ENCODE measurements at regions not wholly inside any gene's neighbourhood (a gene's known extent, or its start where the extent isn't known, plus 50 kb on each side); places are given as distances from the start of the nearest gene placed in this dataset.
A peak's percentile ranks its signal among the peaks of the same experiment; 100 is the strongest.

GRCh38 chr2:862731-863466 lies 87.8 kb upstream of the SNTG2 start:
- Mint-ChIP-seq H3K4me1 (ENCODE audit: low read depth) (peaks cover 16% of the 10 kb centered on the region), H3K36me3 (ENCODE audit: insufficient read depth) (no peaks in the 10 kb centered on the region), H3K4me3 (ENCODE audit: low read depth) (no peak overlapping the region), H3K27me3 (peaks cover 45% of the 10 kb centered on the region), H3K27ac (no peak overlapping the region), H3K9me3 (ENCODE audit: low read depth) (no peaks in the 10 kb centered on the region)
- no peak for DNase-seq (ENCODE audit: low spot score, unreplicated experiment)
- no peak for TF ChIP-seq CTCF (IDR thresholded peaks at IDR 0.05; ENCODE audit: unreplicated experiment)

GRCh38 chr2:862355-862687 lies 88.3 kb upstream of the SNTG2 start:
- H3K27ac Mint-ChIP-seq, result no peak overlapping the region
- H3K36me3 Mint-ChIP-seq (ENCODE audit: insufficient read depth), result no peaks in the 10 kb centered on the region
- H3K4me3 Mint-ChIP-seq (ENCODE audit: low read depth), result no peak overlapping the region
- DNase-seq (ENCODE audit: low spot score, unreplicated experiment), result no peak
- no peaks in the 10 kb centered on the region for H3K9me3 Mint-ChIP-seq (ENCODE audit: low read depth)
- H3K4me1 Mint-ChIP-seq (ENCODE audit: low read depth), result peaks cover 16% of the 10 kb centered on the region
- H3K27me3 Mint-ChIP-seq, result peaks cover 44% of the 10 kb centered on the region
- no peak for TF ChIP-seq CTCF (IDR thresholded peaks at IDR 0.05; ENCODE audit: unreplicated experiment)

DNA sequence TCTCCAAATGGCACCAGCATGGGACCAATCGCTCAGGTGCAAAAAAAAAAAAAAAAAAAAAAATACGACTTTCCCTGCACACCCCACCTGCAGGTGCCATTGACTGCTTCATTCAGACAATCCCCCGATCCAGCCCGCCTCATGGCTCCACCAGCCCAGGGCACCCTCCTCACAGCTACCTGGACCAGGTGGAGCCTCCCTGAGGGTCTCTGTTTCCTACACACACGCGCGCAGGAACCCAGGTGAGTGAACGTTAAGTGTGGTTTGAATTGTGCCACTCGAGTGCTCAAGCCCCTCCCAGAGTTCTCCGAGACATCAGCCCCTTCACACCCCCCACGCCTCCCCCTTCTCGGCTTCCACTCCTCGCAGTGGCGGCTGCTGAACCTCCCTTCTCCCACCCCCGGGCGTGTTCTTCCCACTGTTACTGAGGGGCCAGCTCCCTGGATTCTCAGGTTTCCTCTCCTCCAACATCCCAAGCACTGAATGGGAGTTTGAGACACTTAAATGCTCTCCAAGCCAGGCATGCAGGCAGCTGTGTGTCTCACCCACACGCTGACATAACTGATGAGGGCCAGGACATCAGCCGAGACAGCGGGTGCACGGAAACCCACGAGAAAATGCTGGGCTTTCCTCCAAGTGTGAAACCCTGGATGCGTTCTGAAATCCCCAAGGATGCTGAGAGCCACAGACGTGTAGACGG lies 88.8 kb upstream of the SNTG2 start:
- DNase-seq (ENCODE audit: low spot score, unreplicated experiment), result no peak
- Mint-ChIP-seq H3K4me3 (ENCODE audit: low read depth) (no peak overlapping the region), H3K27ac (peak overlapping the region; percentile 13), H3K4me1 (ENCODE audit: low read depth) (peaks cover 12% of the 10 kb centered on the region), H3K36me3 (ENCODE audit: insufficient read depth) (no peaks in the 10 kb centered on the region), H3K9me3 (ENCODE audit: low read depth) (no peaks in the 10 kb centered on the region), H3K27me3 (peaks cover 40% of the 10 kb centered on the region)
- no peak for TF ChIP-seq CTCF (IDR thresholded peaks at IDR 0.05; ENCODE audit: unreplicated experiment)

- no peak for DNase-seq (ENCODE audit: low spot score, unreplicated experiment)
- no peak overlapping the region for H3K27ac Mint-ChIP-seq
- H3K27me3 Mint-ChIP-seq, result peaks cover 37% of the 10 kb centered on the region
- peaks cover 1% of the 10 kb centered on the region for H3K4me1 Mint-ChIP-seq (ENCODE audit: low read depth)
- no peaks in the 10 kb centered on the region for H3K9me3 Mint-ChIP-seq (ENCODE audit: low read depth)
- no peak overlapping the region for H3K4me3 Mint-ChIP-seq (ENCODE audit: low read depth)
- no peaks in the 10 kb centered on the region for H3K36me3 Mint-ChIP-seq (ENCODE audit: insufficient read depth)
- TF ChIP-seq CTCF (IDR thresholded peaks at IDR 0.05; ENCODE audit: unreplicated experiment), result peak; percentile 35
Observed at GRCh38 chr2:860259-860855, 90.3 kb upstream of the SNTG2 start.

GRCh38 chr2:858646-859045 lies 92.0 kb upstream of the SNTG2 start:
- Mint-ChIP-seq H3K27me3 (peaks cover 37% of the 10 kb centered on the region), H3K4me1 (ENCODE audit: low read depth) (peaks cover 1% of the 10 kb centered on the region), H3K4me3 (ENCODE audit: low read depth) (no peak overlapping the region), H3K27ac (no peak overlapping the region), H3K9me3 (ENCODE audit: low read depth) (no peaks in the 10 kb centered on the region), H3K36me3 (ENCODE audit: insufficient read depth) (no peaks in the 10 kb centered on the region)
- no peak for DNase-seq (ENCODE audit: low spot score, unreplicated experiment)
- no peak for TF ChIP-seq CTCF (IDR thresholded peaks at IDR 0.05; ENCODE audit: unreplicated experiment)
